HG02623 (cell line): ENCODE measurements at regions not wholly inside any gene's neighbourhood (a gene's known extent, or its start where the extent isn't known, plus 50 kb on each side); places are given as distances from the start of the nearest gene placed in this dataset.

Source experiments
- ATAC-seq: cut with Tn5 transposase; IDR thresholded peaks from one replicate; pipeline ENCODE4 v1.9.1; 2021; ENCODE audit warnings: moderate library complexity; ENCODE audit not compliant: unreplicated experiment

DNA sequence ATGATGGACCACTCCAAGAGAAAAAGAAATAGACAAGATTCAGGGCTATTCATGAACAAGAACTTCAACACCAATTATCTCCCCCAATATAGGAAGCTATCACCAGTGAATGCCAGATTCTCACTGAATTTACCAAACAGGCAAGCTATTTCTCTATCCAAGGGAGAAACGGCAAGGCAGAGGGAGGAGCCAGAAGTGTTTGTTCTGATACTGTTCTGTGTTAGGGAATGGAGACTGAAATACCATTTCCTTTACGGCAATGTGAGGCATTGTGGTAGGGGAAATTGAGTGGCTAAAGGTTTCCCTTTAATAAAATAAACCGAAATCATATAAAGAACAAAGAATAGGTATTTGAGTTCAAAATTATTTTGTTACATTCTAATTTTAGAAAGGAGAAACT lies 68.0 kb upstream of the ALDH1A1 start:
- ATAC-seq: no peak

DNA sequence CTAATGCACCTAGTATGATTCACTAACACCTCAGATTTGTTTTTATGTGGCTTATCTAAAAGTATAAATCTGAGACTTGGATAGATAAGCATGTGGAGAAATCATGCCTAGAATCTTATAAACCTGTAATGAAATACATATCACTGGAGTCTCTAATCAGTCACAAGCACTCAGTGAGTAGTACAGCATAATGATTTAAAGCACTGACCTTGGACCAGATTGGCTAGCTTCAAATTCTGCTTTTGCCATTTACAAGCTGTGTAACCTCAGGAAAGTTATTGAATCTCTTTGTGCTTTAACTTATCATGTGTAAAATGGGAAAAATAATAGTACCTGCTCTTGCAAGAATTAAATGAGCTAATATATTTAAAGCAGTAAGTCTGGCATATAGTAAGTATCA lies 61.2 kb upstream of the ALDH1A1 start:
- no peak for ATAC-seq

DNA sequence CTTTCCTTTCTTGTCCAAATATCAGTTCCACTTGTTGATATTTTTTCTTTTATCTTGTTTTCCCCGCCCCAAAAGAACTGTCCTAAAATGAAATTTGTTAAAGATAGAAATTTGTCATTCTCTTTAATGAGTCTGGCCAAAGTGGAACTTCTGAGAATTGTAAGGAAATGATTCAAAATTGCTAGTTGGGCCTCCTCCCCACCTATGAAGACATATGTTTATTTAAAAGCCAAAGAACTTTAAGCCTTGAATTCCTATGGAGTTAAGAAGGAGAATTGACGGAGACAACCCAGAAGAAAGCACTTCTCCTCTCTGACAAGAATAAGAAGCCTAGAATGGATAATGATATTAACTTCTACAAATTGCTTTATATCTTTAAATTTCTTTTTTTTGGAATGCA lies 59.1 kb upstream of the ALDH1A1 start:
- no peak for ATAC-seq

GRCh38 chr9:73011181-73011750 lies 58.4 kb upstream of the ALDH1A1 start:
- ATAC-seq: no peak

- no peak for ATAC-seq
Observed at GRCh38 chr9:73009649-73010288, 56.9 kb upstream of the ALDH1A1 start.

DNA sequence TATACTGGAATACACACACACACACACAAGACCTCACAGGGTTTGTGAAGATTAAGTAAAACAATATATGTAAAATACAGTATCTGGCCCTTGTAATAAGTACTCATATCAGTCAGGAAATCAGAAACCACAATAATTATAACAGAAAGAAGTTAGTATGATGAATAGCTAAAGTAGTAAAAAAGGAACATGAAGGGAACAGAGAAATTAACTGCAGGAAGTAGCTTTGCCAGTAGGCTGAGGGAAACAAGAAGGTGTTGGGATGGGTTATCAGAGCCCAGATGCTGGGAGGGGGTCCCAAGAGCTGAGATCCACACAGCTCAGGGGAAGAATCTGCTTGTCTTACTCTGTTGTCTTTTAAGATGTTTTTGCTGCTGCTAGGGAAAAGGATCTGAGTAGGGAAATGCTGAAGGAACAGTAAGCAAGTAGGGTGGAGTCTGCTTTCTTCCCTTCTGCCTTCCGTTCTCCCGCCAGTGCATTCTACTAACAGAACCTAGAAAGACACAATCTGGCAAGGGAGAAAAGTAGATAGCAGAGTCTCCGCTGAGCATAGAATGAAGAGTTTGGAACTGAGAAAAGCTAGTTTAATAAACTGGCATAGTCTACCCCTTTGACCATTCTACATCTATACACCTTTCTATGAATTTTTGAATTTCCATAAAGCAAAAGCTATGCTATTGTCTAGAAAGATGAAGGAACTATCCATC lies 55.3 kb upstream of the ALDH1A1 start:
- ATAC-seq: no peak

DNA sequence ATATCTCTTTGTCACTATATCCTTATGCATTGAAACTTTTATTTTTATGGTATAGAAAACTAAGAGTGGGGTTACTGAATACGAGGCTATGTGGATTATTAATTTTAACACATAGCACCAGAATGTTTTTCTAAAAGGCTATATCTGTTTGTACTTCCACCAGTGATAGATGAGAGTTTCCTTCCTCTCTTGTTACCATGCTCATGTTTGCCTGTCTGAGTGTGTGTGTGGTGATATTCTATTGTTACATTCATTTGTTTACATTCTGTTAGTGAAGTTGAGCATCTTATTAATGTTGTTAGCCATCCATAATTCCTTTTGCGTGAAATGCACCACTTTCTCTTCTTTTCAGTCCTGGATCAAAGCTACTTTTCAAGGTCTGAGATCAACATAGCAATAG lies 54.1 kb upstream of the ALDH1A1 start:
- no peak for ATAC-seq
